Upper lobe of left lung (tissue), 6 donors: ENCODE measurements at regions not wholly inside any gene's neighbourhood (a gene's known extent, or its start where the extent isn't known, plus 50 kb on each side); places are given as distances from the start of the nearest gene placed in this dataset.

Source experiments
- ATAC-seq, 2 donors: fragments of 200-7000 bp; cut with Tn5 transposase; one replicate each; pipeline ENCODE4 v1.9.1; 2022; ENCODE audit warnings: mild to moderate bottlenecking in 2 of 2, moderate library complexity in 2 of 2; ENCODE audit not compliant: low FRiP score in 2 of 2
- DNase-seq, 2 donors: peaks; one replicate each; pipeline ENCODE4 v3.0.0-alpha.2; 2019 to 2020
- H3K27ac ChIP-seq, 4 donors: fragments of 200-600 bp; sonication (generic); one replicate each; pipeline ENCODE4 v1.5.1; 2016 to 2019
- H3K27me3 ChIP-seq, 4 donors: fragments of 200-600 bp; sonication (generic); one replicate each; pipeline ENCODE4 v1.5.1; 2017 to 2019
- H3K36me3 ChIP-seq, 4 donors: fragments of 200-600 bp; sonication (generic); one replicate each; pipeline ENCODE4 v1.5.1; 2016 to 2019
- H3K4me1 ChIP-seq, 4 donors: fragments of 200-600 bp; sonication (generic); one replicate each; pipeline ENCODE4 v1.5.1; 2018 to 2019
- H3K4me3 ChIP-seq, 4 donors: fragments of 200-600 bp; sonication (generic); one replicate each; pipeline ENCODE4 v1.5.1; 2017 to 2019; ENCODE audit warnings: mild to moderate bottlenecking in 2 of 4, moderate library complexity in 1 of 4
- H3K9me3 ChIP-seq, 4 donors: fragments of 200-600 bp; sonication (generic); one replicate each; pipeline ENCODE4 v1.5.1; 2018 to 2019
- CTCF ChIP-seq, 6 experiments: fragments of 450-650 bp in 4 of 6; fragments of 200-600 bp in 2 of 6; sonication (generic) in 2 of 6; IDR thresholded peaks; one replicate each; pipeline ENCODE4 v1.5.1; 2016 to 2019; ENCODE audit warnings: antibody characterized with exemption in 6 of 6
- EP300 ChIP-seq, 4 donors: sonication (generic); formaldehyde crosslinking; IDR thresholded peaks; one replicate each; pipeline ENCODE4 v1.5.1; 2017; ENCODE audit warnings: antibody characterized with exemption in 4 of 4, control low read depth in 2 of 4
- POLR2A ChIP-seq, 4 donors: fragments of 450-650 bp; IDR thresholded peaks; one replicate each; pipeline ENCODE4 v1.5.1; 2016 to 2017; ENCODE audit warnings: antibody characterized with exemption in 4 of 4, mild to moderate bottlenecking in 2 of 4
- POLR2AphosphoS5 ChIP-seq, 2 donors: sonication (generic); formaldehyde crosslinking; IDR thresholded peaks; one replicate each; pipeline ENCODE4 v1.5.1; 2017; ENCODE audit warnings: antibody characterized with exemption in 2 of 2
- WGBS, 2 donors: methylation state at CpG; one replicate each; pipeline ENCODE4 v1.1.5; 2017 to 2018; 5-methylcytosine and 5-hydroxymethylcytosine counted together
- donor health status: DM: no; HTN: no; CAD: no; lungs with moderate emphysema.
- donor health status: DM: no; HTN: yes; CAD: no; lungs with severe emphysema.

DNA sequence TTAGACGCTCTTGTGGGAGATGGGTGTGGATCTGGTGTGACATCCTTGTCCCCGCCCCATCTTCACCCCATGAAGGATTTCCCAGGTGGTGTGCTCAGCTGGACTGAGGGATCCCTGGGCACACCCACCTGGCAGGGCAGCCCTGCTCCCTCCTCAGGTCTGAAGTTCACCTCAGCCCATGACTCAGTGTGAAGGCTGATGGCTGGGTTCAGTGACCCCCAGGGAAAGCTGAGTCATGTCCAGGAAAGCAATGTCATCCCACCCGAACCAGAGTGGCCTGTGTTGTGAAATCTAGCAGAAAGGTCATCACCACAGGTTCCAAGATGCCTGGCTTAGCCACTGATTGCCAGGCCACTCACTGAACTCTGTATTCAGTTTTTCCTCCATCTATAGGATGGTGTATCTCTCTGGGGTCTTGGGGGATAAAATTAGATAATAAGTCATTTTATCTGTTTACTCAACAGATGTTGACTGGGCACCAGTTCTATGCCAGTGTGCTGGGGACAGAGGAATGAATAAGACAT is 97.7 kb upstream of the JUN start:
- Histone ChIP-seq H3K36me3 (no peaks in the 10 kb centered on the region), H3K27me3 (no peaks in the 10 kb centered on the region), H3K4me3 (no peak overlapping the region), H3K27ac (no peak overlapping the region), H3K9me3 (no peaks in the 10 kb centered on the region), H3K4me1 (peaks cover 41 to 48% (median 46%) of the 10 kb centered on the region in 4 donors)
- ATAC-seq (peak in 1 of 2 donors; percentile 12), DNase-seq (peak in 1 of 2 donors; percentile 67)
- TF ChIP-seq POLR2AphosphoS5 (IDR thresholded peaks at IDR 0.05) (peak; percentile 62 to 78), POLR2A (IDR thresholded peaks at IDR 0.05) (no peak), EP300 (IDR thresholded peaks at IDR 0.05) (peak in 1 of 4 donors; percentile 45)
- whole genome bisulfite sequencing, 2 donors, result 50 to 91% methylated on average over 2 to 3 of the region's 3 CpGs

GRCh38 chr1:58882322-58882948 is 98.6 kb upstream of the JUN start:
- Histone ChIP-seq H3K27me3 (no peaks in the 10 kb centered on the region), H3K27ac (peak overlapping the region; percentile 9 to 84 (median 80)), H3K4me3 (no peak overlapping the region), H3K9me3 (no peaks in the 10 kb centered on the region), H3K4me1 (peaks cover 43 to 57% (median 54%) of the 10 kb centered on the region in 4 donors), H3K36me3 (no peaks in the 10 kb centered on the region)
- no peak for TF ChIP-seq POLR2AphosphoS5 (IDR thresholded peaks at IDR 0.05)
- ATAC-seq (no peak), DNase-seq (peak in 1 of 2 donors; percentile 36)
- WGBS, 2 donors, result 90 to 92% methylated on average over 12 of the region's 12 CpGs

- no peak overlapping the region for H3K4me3 ChIP-seq
- H3K4me1 ChIP-seq, result peaks cover 47 to 60% (median 56%) of the 10 kb centered on the region in 4 donors
- H3K27me3 ChIP-seq, result no peaks in the 10 kb centered on the region
- peak; percentile 72 to 89 for ATAC-seq
- no peaks in the 10 kb centered on the region for H3K36me3 ChIP-seq
- peak in 1 of 4 donors; percentile 35 for TF ChIP-seq POLR2A (IDR thresholded peaks at IDR 0.05)
- peak in 2 of 4 donors; percentile 84 to 94 for TF ChIP-seq EP300 (IDR thresholded peaks at IDR 0.05)
- TF ChIP-seq POLR2AphosphoS5 (IDR thresholded peaks at IDR 0.05), result peak; percentile 90 to 91
- TF ChIP-seq CTCF (IDR thresholded peaks at IDR 0.05), result peak in 1 of 6 experiments; percentile 11
- no peaks in the 10 kb centered on the region for H3K9me3 ChIP-seq
- peak overlapping the region; percentile 80 to 84 (median 82) for H3K27ac ChIP-seq
- DNase-seq, result peak in 1 of 2 donors; percentile 92
- WGBS, 2 donors, result 29 to 45% methylated on average over 12 of the region's 12 CpGs
These were observed 99.4 kb upstream of the JUN start for GRCh38 chr1:58883037-58883887.

GRCh38 chr1:58883888-58884482 is 100.1 kb upstream of the JUN start:
- H3K27ac ChIP-seq, result peak overlapping the region; percentile 80 to 84 (median 82)
- WGBS, 2 donors, result 27 to 46% methylated on average over 4 of the region's 4 CpGs
- no peaks in the 10 kb centered on the region for H3K27me3 ChIP-seq
- no peak overlapping the region for H3K4me3 ChIP-seq
- DNase-seq (no peak), ATAC-seq (peak in 1 of 2 donors; percentile 44)
- no peaks in the 10 kb centered on the region for H3K9me3 ChIP-seq
- no peaks in the 10 kb centered on the region for H3K36me3 ChIP-seq
- peaks cover 50 to 60% (median 58%) of the 10 kb centered on the region in 4 donors for H3K4me1 ChIP-seq
- TF ChIP-seq EP300 (IDR thresholded peaks at IDR 0.05) (peak in 1 of 4 donors; percentile 36), CTCF (IDR thresholded peaks at IDR 0.05) (no peak)

GRCh38 chr1:58884706-58885661 is 101.1 kb upstream of the JUN start:
- ATAC-seq (peak in 1 of 2 donors; percentile 69), DNase-seq (peak in 1 of 2 donors; percentile 79)
- 52 to 65% methylated on average over 8 of the region's 8 CpGs for WGBS, 2 donors

More at GRCh38 chr1:58884706-58885661, 101.1 kb upstream of the JUN start:
- H3K4me1 ChIP-seq, result peaks cover 56 to 65% (median 59%) of the 10 kb centered on the region in 4 donors
- H3K27ac ChIP-seq, result peak overlapping the region in 3 of 4 donors; percentile 4 to 84 (median 83)
- H3K36me3 ChIP-seq, result no peaks in the 10 kb centered on the region
- TF ChIP-seq POLR2A (IDR thresholded peaks at IDR 0.05) (peak in 1 of 4 donors; percentile 11), CTCF (IDR thresholded peaks at IDR 0.05) (no peak), EP300 (IDR thresholded peaks at IDR 0.05) (no peak), POLR2AphosphoS5 (IDR thresholded peaks at IDR 0.05) (peak in 1 of 2 donors; percentile 42)
- H3K9me3 ChIP-seq, result no peaks in the 10 kb centered on the region
- no peaks in the 10 kb centered on the region for H3K27me3 ChIP-seq
- H3K4me3 ChIP-seq, result no peak overlapping the region
